H9 (cell line): ENCODE measurements at regions not wholly inside any gene's neighbourhood (a gene's known extent, or its start where the extent isn't known, plus 50 kb on each side); places are given as distances from the start of the nearest gene placed in this dataset.

ENCODE experiments used
- DNase-seq: peaks from one replicate; pipeline ENCODE4 v3.0.0-alpha.2; 2017
- H2AFZ ChIP-seq: one replicate; pipeline ENCODE4 v1.6.1; 2013; ENCODE audit warnings: mild to moderate bottlenecking, low read length, control low read depth, moderate library complexity
- H2AK5ac ChIP-seq: 2 replicates; pipeline ENCODE4 v1.6.1; 2013; ENCODE audit warnings: low read length, control low read depth, mixed read lengths; ENCODE audit not compliant: insufficient read length
- H2BK120ac ChIP-seq: one replicate; pipeline ENCODE4 v1.6.1; 2013; ENCODE audit warnings: low read depth, mild to moderate bottlenecking, low read length, control low read depth, inconsistent platforms; ENCODE audit not compliant: poor library complexity, severe bottlenecking
- H2BK12ac ChIP-seq: 2 replicates; pipeline ENCODE4 v1.6.1; 2013; ENCODE audit warnings: low read length, control low read depth, mixed read lengths, low read depth; ENCODE audit not compliant: insufficient read length
- H2BK15ac ChIP-seq: 2 replicates; pipeline ENCODE4 v1.6.1; 2013; ENCODE audit warnings: low read depth, low read length, control low read depth
- H2BK20ac ChIP-seq: one replicate; pipeline ENCODE4 v1.6.1; 2013; ENCODE audit warnings: low read depth, mild to moderate bottlenecking, low read length, control low read depth, inconsistent platforms; ENCODE audit not compliant: poor library complexity, severe bottlenecking
- H2BK5ac ChIP-seq: 2 replicates; pipeline ENCODE4 v1.6.1; 2013; ENCODE audit warnings: low read length, control low read depth, mixed read lengths; ENCODE audit not compliant: insufficient read length
- H3K14ac ChIP-seq: 2 replicates; pipeline ENCODE4 v1.6.1; 2013; ENCODE audit warnings: low read length, control low read depth; ENCODE audit not compliant: insufficient read depth
- H3K18ac ChIP-seq: 2 replicates; pipeline ENCODE4 v1.6.1; 2013; ENCODE audit warnings: low read depth, mild to moderate bottlenecking, mixed read lengths, low read length, control low read depth; ENCODE audit not compliant: insufficient read length
- H3K23ac ChIP-seq: 2 replicates; pipeline ENCODE4 v1.6.1; 2013; ENCODE audit warnings: low read length, control low read depth, mixed read lengths, low read depth; ENCODE audit not compliant: insufficient read length
- H3K23me2 ChIP-seq: 2 replicates; pipeline ENCODE4 v1.6.1; 2013; ENCODE audit warnings: low read depth, mild to moderate bottlenecking, mixed read lengths, low read length, control low read depth; ENCODE audit not compliant: insufficient read length, poor library complexity, severe bottlenecking
- H3K27ac ChIP-seq: 2 replicates; pipeline ENCODE4 v1.5.1; 2013; ENCODE audit warnings: low read length, control low read depth, mixed read lengths, low read depth; ENCODE audit not compliant: insufficient read length
- H3K27me3 ChIP-seq: 2 replicates; pipeline ENCODE4 v1.6.1; 2013; ENCODE audit warnings: low read length, control low read depth, inconsistent platforms; ENCODE audit not compliant: insufficient read depth
- H3K4ac ChIP-seq: 2 replicates; pipeline ENCODE4 v1.6.1; 2013; ENCODE audit warnings: low read depth, mild to moderate bottlenecking, control low read depth, inconsistent platforms, low read length, moderate library complexity
- H3K4me1 ChIP-seq: 2 replicates; pipeline ENCODE4 v1.6.1; 2013; ENCODE audit warnings: low read length, control low read depth, inconsistent platforms; ENCODE audit not compliant: insufficient read depth
- H3K4me2 ChIP-seq: 2 replicates; pipeline ENCODE4 v1.6.1; 2013; ENCODE audit warnings: low read length, control low read depth, mixed read lengths; ENCODE audit not compliant: insufficient read length, insufficient read depth
- H3K56ac ChIP-seq: 2 replicates; pipeline ENCODE4 v1.6.1; 2013; ENCODE audit warnings: low read depth, mild to moderate bottlenecking, mixed read lengths, low read length, control low read depth; ENCODE audit not compliant: insufficient read length
- H3K79me1 ChIP-seq: 2 replicates; pipeline ENCODE4 v1.6.1; 2013; ENCODE audit warnings: low read depth, mild to moderate bottlenecking, moderate library complexity, low read length, control low read depth, inconsistent platforms; ENCODE audit not compliant: insufficient read depth, poor library complexity, severe bottlenecking
- H3K79me2 ChIP-seq: 2 replicates; pipeline ENCODE4 v1.6.1; 2013; ENCODE audit warnings: low read length, control low read depth, inconsistent platforms; ENCODE audit not compliant: insufficient read depth
- H3K9ac ChIP-seq: 2 replicates; pipeline ENCODE4 v1.6.1; 2013; ENCODE audit warnings: low read length, control low read depth, mixed read lengths; ENCODE audit not compliant: insufficient read length; ENCODE audit errors: extremely low read depth
- H3K9me3 ChIP-seq: one replicate; pipeline ENCODE4 v1.6.1; 2013; ENCODE audit warnings: low read depth, low read length, inconsistent platforms; ENCODE audit not compliant: control insufficient read depth
- H3T11ph ChIP-seq: one replicate; pipeline ENCODE4 v1.6.1; 2013; ENCODE audit warnings: mild to moderate bottlenecking, low read length, control low read depth, inconsistent platforms
- H4K20me1 ChIP-seq: one replicate; pipeline ENCODE4 v1.6.1; 2013; ENCODE audit not compliant: control insufficient read depth, insufficient read length, insufficient read depth
- H4K5ac ChIP-seq: 2 replicates; pipeline ENCODE4 v1.6.1; 2013; ENCODE audit warnings: low read depth, mild to moderate bottlenecking, mixed read lengths, low read length, control low read depth; ENCODE audit not compliant: insufficient read length
- H4K8ac ChIP-seq: replicated peaks from 2 replicates; pipeline ENCODE4 v1.6.1; 2013; ENCODE audit warnings: low read length, control low read depth, mixed read lengths, low read depth; ENCODE audit not compliant: insufficient read length
- H4K91ac ChIP-seq: 2 replicates; pipeline ENCODE4 v1.6.1; 2013; ENCODE audit warnings: low read depth, mild to moderate bottlenecking, moderate library complexity, mixed read lengths, low read length, control low read depth; ENCODE audit not compliant: insufficient read length
- H3K27ac Mint-ChIP-seq, 3 experiments: 2 replicates in 2 of 3; 3 replicates in 1 of 3; pipeline ENCODE4 v1.8.0; 2020 to 2021; ENCODE audit warnings: mixed read lengths in 3 of 3, mild to moderate bottlenecking in 1 of 3, moderate library complexity in 1 of 3
- H3K27me3 Mint-ChIP-seq: 2 replicates; pipeline ENCODE4 v1.8.0; 2021; ENCODE audit warnings: low read depth, mild to moderate bottlenecking, moderate library complexity, mixed read lengths
- H3K36me3 Mint-ChIP-seq, 3 experiments: 2 replicates in 2 of 3; 3 replicates in 1 of 3; pipeline ENCODE4 v1.8.0; 2020 to 2021; ENCODE audit warnings: low read depth in 3 of 3, mixed read lengths in 3 of 3; ENCODE audit not compliant: insufficient read depth in 1 of 3
- H3K4me1 Mint-ChIP-seq, 2 experiments: 2 replicates each; pipeline ENCODE4 v1.8.0; 2020; ENCODE audit warnings: mixed read lengths in 2 of 2
- H3K4me3 Mint-ChIP-seq, 2 experiments: 2 replicates in 1 of 2; 3 replicates in 1 of 2; pipeline ENCODE4 v1.8.0; 2020 to 2021; ENCODE audit warnings: mild to moderate bottlenecking in 2 of 2, mixed read lengths in 2 of 2, moderate library complexity in 1 of 2
- H3K9me3 Mint-ChIP-seq, 2 experiments: 2 replicates in 1 of 2; 3 replicates in 1 of 2; pipeline ENCODE4 v1.8.0; 2020; ENCODE audit warnings: mild to moderate bottlenecking in 2 of 2, mixed read lengths in 2 of 2, moderate library complexity in 1 of 2
- CTCF ChIP-seq: fragments of 200-600 bp; sonication (generic); conservative IDR thresholded peaks from 3 replicates; pipeline ENCODE4 v1.8.0; 2021; ENCODE audit warnings: antibody characterized with exemption, mild to moderate bottlenecking
- WGBS: extraction: QIAGEN DNeasy Blood & Tissue Kit; methylation state at CpG from one replicate; pipeline ENCODE4 v1.1.7; 2013; ENCODE audit warnings: missing lambda C conversion rate, low lambda C conversion rate, mixed read lengths; ENCODE audit not compliant: insufficient read length; ENCODE audit errors: extremely low coverage; 5-methylcytosine and 5-hydroxymethylcytosine counted together

GRCh38 chr4:148964456-148964855 is 522.2 kb upstream of the NR3C2 start:
- no peaks in the 10 kb centered on the region for H3K79me1 ChIP-seq
- Mint-ChIP-seq H3K9me3 (0 out of 5 replicates have a peak, but pooled peaks cover 0 to 2% of the 10 kb centered on the region in 2 experiments), H3K4me1 (no peaks in the 10 kb centered on the region), H3K4me3 (no peak overlapping the region), H3K27me3 (no peaks in the 10 kb centered on the region), H3K36me3 (no peaks in the 10 kb centered on the region), H3K27ac (no peak overlapping the region)
- H2BK5ac ChIP-seq = no peak overlapping the region
- H4K91ac ChIP-seq = no peak overlapping the region
- no peak overlapping the region for H4K5ac ChIP-seq
- no peak overlapping the region for H4K8ac ChIP-seq
- no peaks in the 10 kb centered on the region for H3K9me3 ChIP-seq
- no peak overlapping the region for H2BK120ac ChIP-seq
- H3K4me2 ChIP-seq = no peak overlapping the region
- TF ChIP-seq CTCF = no peak
- H3K79me2 ChIP-seq = no peaks in the 10 kb centered on the region
- no peak overlapping the region for H2AK5ac ChIP-seq
- WGBS = no CpG with 5 or more reads among the region's 2 CpGs
- no peak overlapping the region for H3T11ph ChIP-seq
- H3K27ac ChIP-seq = no peak overlapping the region
- H3K4me1 ChIP-seq = no peaks in the 10 kb centered on the region
- H2BK15ac ChIP-seq = no peak overlapping the region
- H3K4ac ChIP-seq = no peak overlapping the region
- H3K56ac ChIP-seq = no peak overlapping the region
- no peaks in the 10 kb centered on the region for H3K23me2 ChIP-seq
- H3K18ac ChIP-seq = no peak overlapping the region
- H3K23ac ChIP-seq = no peak overlapping the region
- H4K20me1 ChIP-seq = no peaks in the 10 kb centered on the region
- H2BK20ac ChIP-seq = no peak overlapping the region
- no peak overlapping the region for H3K9ac ChIP-seq
- no peak overlapping the region for H2AFZ ChIP-seq
- no peak for DNase-seq
- no peak overlapping the region for H2BK12ac ChIP-seq
- H3K14ac ChIP-seq = no peak overlapping the region
- H3K27me3 ChIP-seq = no peaks in the 10 kb centered on the region
